ENCODE measurements at regions not wholly inside any gene's neighbourhood (a gene's known extent, or its start where the extent isn't known, plus 50 kb on each side); places are given as distances from the start of the nearest gene placed in this dataset.

DNA sequence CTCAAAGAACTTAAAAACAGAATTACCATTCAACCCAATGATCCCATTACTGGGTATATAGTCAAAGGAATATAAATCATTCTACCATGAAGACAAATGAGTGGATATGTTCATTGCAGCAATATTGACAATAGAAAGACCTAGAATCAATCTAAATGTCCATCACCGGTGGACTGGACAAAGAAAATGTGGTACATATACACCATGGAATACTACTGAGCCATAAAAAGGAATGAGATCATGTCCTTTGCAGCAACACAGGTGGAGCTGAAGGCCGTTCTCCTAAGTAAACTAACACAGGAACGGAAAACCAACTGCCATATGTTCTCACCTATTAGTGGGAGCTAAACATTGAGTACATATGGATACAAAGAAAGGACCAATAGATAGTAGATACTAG lies 576.7 kb upstream of the CITED2 start:
- POLR2A ChIA-PET (ENCODE audit: unreplicated experiment), result no interaction called here
- TF ChIP-seq EZH2 (IDR thresholded peaks at IDR 0.05; ENCODE audit: low read depth), result no peak
- no peak for TF ChIP-seq CTCF (conservative IDR thresholded peaks at IDR 0.05)
- no TSS peak for BruUV-seq (replicated peaks)
- no peaks in the 10 kb centered on the region for H3K79me2 ChIP-seq (ENCODE audit: low read depth)
- H3F3A ChIP-seq (ENCODE audit: insufficient read depth, low read depth), result no peaks in the 10 kb centered on the region
- no peak overlapping the region for H3K27ac ChIP-seq
- CTCF ChIA-PET, result no interaction called here
- intact Hi-C loops (cut with micrococcal nuclease; ENCODE audit: unreplicated experiment), result no loop called here
- no peak overlapping the region for H3K4me3 ChIP-seq
- H3K36me3 ChIP-seq (ENCODE audit: low read depth), result no peaks in the 10 kb centered on the region
- no peaks in the 10 kb centered on the region for H4K20me1 ChIP-seq (ENCODE audit: insufficient read depth)
- H3K27me3 ChIP-seq (ENCODE audit: insufficient read depth, low read depth), result no peaks in the 10 kb centered on the region
- no peak overlapping the region for H3K4me2 ChIP-seq
- DNase-seq, result no peak
- no peak overlapping the region for H2AFZ ChIP-seq
- H3K9me3 ChIP-seq (ENCODE audit: insufficient read depth, low read depth), result no peaks in the 10 kb centered on the region
- H3K9me2 ChIP-seq (ENCODE audit: insufficient read depth), result no peaks in the 10 kb centered on the region
- no peaks in the 10 kb centered on the region for H3K4me1 ChIP-seq (replicated peaks; ENCODE audit: insufficient read depth)

- no TSS peak for BruUV-seq (replicated peaks)
- Histone ChIP-seq H3K9me2 (ENCODE audit: insufficient read depth) (no peaks in the 10 kb centered on the region), H3K79me2 (ENCODE audit: low read depth) (no peaks in the 10 kb centered on the region), H2AFZ (no peak overlapping the region), H3K27me3 (ENCODE audit: insufficient read depth, low read depth) (no peaks in the 10 kb centered on the region), H3K36me3 (ENCODE audit: low read depth) (no peaks in the 10 kb centered on the region), H3F3A (ENCODE audit: insufficient read depth, low read depth) (no peaks in the 10 kb centered on the region), H3K9me3 (ENCODE audit: insufficient read depth, low read depth) (0 out of 2 replicates have a peak, but pooled peaks cover 6% of the 10 kb centered on the region), H3K4me2 (no peak overlapping the region), H4K20me1 (ENCODE audit: insufficient read depth) (no peaks in the 10 kb centered on the region), H3K4me3 (no peak overlapping the region), H3K4me1 (replicated peaks; ENCODE audit: insufficient read depth) (peaks cover 14% of the 10 kb centered on the region), H3K27ac (no peak overlapping the region)
- CTCF ChIA-PET, result interaction anchor here (0.6 kb wide), 1 partner anchor 914 kb away, joined by 4 read pairs; no protein-coding TSS in a partner anchor
- DNase-seq, result no peak
- intact Hi-C loops (cut with micrococcal nuclease; ENCODE audit: unreplicated experiment), result no loop called here
- no peak for TF ChIP-seq CTCF (conservative IDR thresholded peaks at IDR 0.05)
- TF ChIP-seq EZH2 (IDR thresholded peaks at IDR 0.05; ENCODE audit: low read depth), result no peak
- POLR2A ChIA-PET (ENCODE audit: unreplicated experiment), result interaction anchor here (0.5 kb wide), 1 partner anchor 38 kb away, joined by 5 read pairs; no protein-coding TSS in a partner anchor
Observed at GRCh38 chr6:139944976-139945375, 570.5 kb upstream of the CITED2 start.

- H3K36me3 ChIP-seq (ENCODE audit: low read depth), result no peaks in the 10 kb centered on the region
- no peaks in the 10 kb centered on the region for H3K27me3 ChIP-seq (ENCODE audit: insufficient read depth, low read depth)
- intact Hi-C loops (cut with micrococcal nuclease; ENCODE audit: unreplicated experiment), result no loop called here
- ChIA-PET CTCF (no interaction called here), POLR2A (ENCODE audit: unreplicated experiment) (no interaction called here)
- TF ChIP-seq CTCF (conservative IDR thresholded peaks at IDR 0.05) (no peak), EZH2 (IDR thresholded peaks at IDR 0.05; ENCODE audit: low read depth) (no peak)
- H3K9me2 ChIP-seq (ENCODE audit: insufficient read depth), result no peaks in the 10 kb centered on the region
- peaks cover 14% of the 10 kb centered on the region for H3K4me1 ChIP-seq (replicated peaks; ENCODE audit: insufficient read depth)
- no peak overlapping the region for H3K27ac ChIP-seq
- H3K4me3 ChIP-seq, result no peak overlapping the region
- no peak for DNase-seq
- H4K20me1 ChIP-seq (ENCODE audit: insufficient read depth), result no peaks in the 10 kb centered on the region
- H3K4me2 ChIP-seq, result no peak overlapping the region
- BruUV-seq (replicated peaks), result no TSS peak
- H2AFZ ChIP-seq, result no peak overlapping the region
- no peaks in the 10 kb centered on the region for H3F3A ChIP-seq (ENCODE audit: insufficient read depth, low read depth)
- 0 out of 2 replicates have a peak, but pooled peaks cover 6% of the 10 kb centered on the region for H3K9me3 ChIP-seq (ENCODE audit: insufficient read depth, low read depth)
- H3K79me2 ChIP-seq (ENCODE audit: low read depth), result no peaks in the 10 kb centered on the region
Observed at GRCh38 chr6:139944131-139944530, 569.7 kb upstream of the CITED2 start.

Data from PC-9 (cell line).